NCI-H1417 treated with DMSO at 0.1 percent for 48 hours (cell line): ENCODE measurements at regions not wholly inside any gene's neighbourhood (a gene's known extent, or its start where the extent isn't known, plus 50 kb on each side); places are given as distances from the start of the nearest gene placed in this dataset.

ENCODE experiments used
- DNase-seq: peaks from one replicate; lab custom pipeline; 2025; lab: John Stamatoyannopoulos, UW

- DNase-seq: no peak
These were observed 151.3 kb upstream of the IRX3 start for GRCh38 chr16:54437921-54438320.

- no peak for DNase-seq
These were observed 150.8 kb upstream of the IRX3 start for GRCh38 chr16:54437401-54437800.

- no peak for DNase-seq
These were observed 149.8 kb upstream of the IRX3 start for GRCh38 chr16:54436346-54436745.

- DNase-seq: no peak
These were observed 148.3 kb upstream of the IRX3 start for GRCh38 chr16:54434859-54435258.

GRCh38 chr16:54432897-54433229 lies 146.3 kb upstream of the IRX3 start:
- DNase-seq: no peak

GRCh38 chr16:54431997-54432896 lies 145.7 kb upstream of the IRX3 start:
- no peak for DNase-seq

- no peak for DNase-seq
These were observed 144.7 kb upstream of the IRX3 start for GRCh38 chr16:54431041-54431996.

- no peak for DNase-seq
These were observed 144.0 kb upstream of the IRX3 start for GRCh38 chr16:54430491-54431030.

GRCh38 chr16:54429029-54429428 lies 142.4 kb upstream of the IRX3 start:
- no peak for DNase-seq

- DNase-seq: no peak
These were observed 139.9 kb upstream of the IRX3 start for GRCh38 chr16:54426553-54426849.

GRCh38 chr16:54425681-54426552 lies 139.3 kb upstream of the IRX3 start:
- no peak for DNase-seq

GRCh38 chr16:54425068-54425467 lies 138.5 kb upstream of the IRX3 start:
- no peak for DNase-seq

- DNase-seq: no peak
These were observed 137.5 kb upstream of the IRX3 start for GRCh38 chr16:54424043-54424451.

GRCh38 chr16:54422569-54422978 lies 136.0 kb upstream of the IRX3 start:
- DNase-seq: no peak

GRCh38 chr16:54422159-54422558 lies 135.6 kb upstream of the IRX3 start:
- DNase-seq: no peak

GRCh38 chr16:54421220-54421619 lies 134.6 kb upstream of the IRX3 start:
- DNase-seq: no peak

- no peak for DNase-seq
These were observed 132.3 kb upstream of the IRX3 start for GRCh38 chr16:54418903-54419302.

GRCh38 chr16:54417384-54417783 lies 130.8 kb upstream of the IRX3 start:
- DNase-seq: no peak

- no peak for DNase-seq
These were observed 128.1 kb upstream of the IRX3 start for GRCh38 chr16:54414671-54415070.

- no peak for DNase-seq
These were observed 126.3 kb upstream of the IRX3 start for GRCh38 chr16:54412777-54413455.

GRCh38 chr16:54412037-54412436 lies 125.5 kb upstream of the IRX3 start:
- DNase-seq: no peak
